H1 (cell line): ENCODE measurements at regions not wholly inside any gene's neighbourhood (a gene's known extent, or its start where the extent isn't known, plus 50 kb on each side); places are given as distances from the start of the nearest gene placed in this dataset.

Experiments used
- CREB1 ChIP-seq: IDR thresholded peaks from 2 replicates; pipeline ENCODE4 v1.6.1; 2012; ENCODE audit warnings: inconsistent platforms
- EGR1 ChIP-seq: IDR thresholded peaks from 2 replicates; pipeline ENCODE4 v1.6.1; 2011; ENCODE audit warnings: low read depth, low read length, borderline replicate concordance
- JUND ChIP-seq: IDR thresholded peaks from 2 replicates; pipeline ENCODE4 v1.6.1; 2011; ENCODE audit warnings: mild to moderate bottlenecking, improper control_type of control experiment, low read length
- POLR2A ChIP-seq, 2 experiments: IDR thresholded peaks; 1 replicate in 1 of 2; 2 replicates in 1 of 2; pipeline ENCODE4 v1.6.1; 2011; ENCODE audit warnings: low read depth in 2 of 2, low read length in 2 of 2, mild to moderate bottlenecking in 2 of 2; ENCODE audit errors: control extremely low read depth in 1 of 2
- RAD21 ChIP-seq, 2 experiments: IDR thresholded peaks in 1 of 2; conservative IDR thresholded peaks in 1 of 2; 2 replicates each; pipeline ENCODE4 v1.6.1; 2011; ENCODE audit warnings: low read depth in 2 of 2, low read length in 2 of 2, improper control_type of control experiment in 1 of 2, inconsistent platforms in 1 of 2, mild to moderate bottlenecking in 1 of 2, moderate library complexity in 1 of 2
- RFX5 ChIP-seq: IDR thresholded peaks from 2 replicates; pipeline ENCODE4 v1.6.1; 2011; ENCODE audit warnings: low read depth, low read length, improper control_type of control experiment, borderline replicate concordance
- TAF1 ChIP-seq: IDR thresholded peaks from 2 replicates; pipeline ENCODE4 v1.6.1; 2011; ENCODE audit warnings: mild to moderate bottlenecking, low read depth, low read length

GRCh38 chr11:42923651-42924050, 388.1 kb upstream of the API5 start:
- TF ChIP-seq RAD21 (IDR thresholded peaks at IDR 0.05 in 1 of 2, conservative IDR thresholded peaks at IDR 0.05 in 1 of 2; ENCODE audit: low read depth in 2 of 2, low read length in 2 of 2) (no peak), POLR2A (IDR thresholded peaks at IDR 0.05; ENCODE audit: control extremely low read depth in 1 of 2, low read depth in 2 of 2, low read length in 2 of 2) (no peak), CREB1 (no peak), RFX5 (no peak), JUND (no peak), EGR1 (no peak), TAF1 (no peak)
